Activated CD4-positive, alpha-beta T cell treated with anti-CD3 and anti-CD28 coated beads, Interleukin-2, Interleukin-4, amounts not matched to agents 100 ng/mL and 50 ng/mL, durations not matched to agents 16 hours and 8 hours (primary cell): ENCODE measurements at regions not wholly inside any gene's neighbourhood (a gene's known extent, or its start where the extent isn't known, plus 50 kb on each side); places are given as distances from the start of the nearest gene placed in this dataset.
"Not testable (repeated sequence)": the region's sequence is repeated elsewhere in the genome, so short reads cannot be mapped to it uniquely, and the experiment has no call there.

Source experiments
- DNase-seq: peaks from one replicate; pipeline ENCODE4 v3.0.0-alpha.2; 2020; ENCODE audit warnings: low spot score

- no peak for DNase-seq
These were observed 56.3 kb upstream of the GPC1 start for GRCh38 chr2:240379089-240379636.

DNA sequence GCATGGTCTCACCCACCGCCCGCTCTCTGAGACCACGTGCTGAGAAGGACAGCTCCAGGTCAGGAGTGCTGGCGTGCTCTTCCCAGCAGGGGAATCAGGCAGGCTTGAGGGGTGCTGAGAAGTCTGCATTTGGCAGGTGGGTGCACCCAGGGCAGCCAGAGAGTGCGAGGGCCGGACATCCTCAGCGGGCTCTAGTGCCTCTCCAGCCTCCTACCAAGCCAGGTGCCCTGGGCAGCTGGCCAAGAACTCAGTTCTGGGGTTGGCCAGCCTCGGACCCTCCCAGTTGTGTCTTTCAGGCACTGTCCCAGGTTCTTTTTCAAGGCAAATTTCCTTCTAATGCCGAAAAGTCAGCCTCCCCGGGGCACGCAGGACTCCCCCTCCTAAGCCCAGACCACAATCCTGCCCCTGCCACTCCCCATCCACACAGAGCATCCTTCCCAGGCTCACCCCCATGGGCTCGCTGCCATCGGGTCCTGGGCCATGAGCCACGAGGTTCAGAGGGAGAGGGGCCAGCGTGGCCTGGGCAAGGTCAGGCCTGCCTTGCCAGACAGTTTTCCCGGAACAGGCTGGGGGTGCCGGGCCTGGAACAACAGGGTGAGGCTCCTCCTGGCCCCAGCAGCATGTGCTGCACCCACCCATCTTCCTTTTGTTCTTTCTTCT, 52.2 kb upstream of the GPC1 start:
- DNase-seq = no peak

DNA sequence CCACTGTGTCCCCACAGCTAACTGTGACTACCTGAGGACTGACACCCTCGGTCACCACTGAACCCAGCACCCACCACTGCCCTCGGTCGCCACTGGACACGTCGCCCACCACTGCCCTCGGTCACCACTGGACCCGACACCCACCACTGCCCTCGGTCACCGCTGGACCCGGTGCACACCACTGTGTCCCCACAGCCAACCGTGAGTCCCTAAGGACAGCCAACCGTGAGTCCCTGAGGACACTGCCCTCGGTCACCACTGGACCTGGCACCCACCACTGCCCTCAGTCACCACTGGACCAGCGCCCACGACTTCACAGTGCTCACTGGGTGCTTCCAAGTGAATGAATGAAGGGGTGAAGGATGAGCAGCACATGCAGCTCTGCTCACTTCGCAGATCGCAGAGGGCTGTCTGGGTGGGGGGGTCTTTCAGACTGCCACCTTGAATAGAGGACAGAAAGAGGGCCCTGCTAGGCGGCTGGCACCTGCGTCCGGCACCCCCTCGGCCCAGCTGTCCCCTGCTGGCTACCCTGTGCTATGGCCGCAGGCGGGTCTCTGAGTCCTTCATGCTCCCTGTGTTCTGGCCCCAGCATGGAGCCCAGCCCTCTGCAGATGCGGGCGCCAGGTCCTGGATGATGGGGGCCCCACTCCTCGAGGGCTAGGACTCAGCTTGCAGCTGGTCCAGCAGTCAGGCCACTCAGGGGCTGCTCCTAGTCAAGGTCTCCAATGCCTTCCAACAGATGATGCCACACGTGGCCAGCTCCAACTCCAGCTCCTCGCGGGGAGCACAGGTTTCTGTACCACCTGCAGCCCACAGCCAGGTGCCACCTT, 51.4 kb upstream of the GPC1 start:
- DNase-seq = no peak

DNA sequence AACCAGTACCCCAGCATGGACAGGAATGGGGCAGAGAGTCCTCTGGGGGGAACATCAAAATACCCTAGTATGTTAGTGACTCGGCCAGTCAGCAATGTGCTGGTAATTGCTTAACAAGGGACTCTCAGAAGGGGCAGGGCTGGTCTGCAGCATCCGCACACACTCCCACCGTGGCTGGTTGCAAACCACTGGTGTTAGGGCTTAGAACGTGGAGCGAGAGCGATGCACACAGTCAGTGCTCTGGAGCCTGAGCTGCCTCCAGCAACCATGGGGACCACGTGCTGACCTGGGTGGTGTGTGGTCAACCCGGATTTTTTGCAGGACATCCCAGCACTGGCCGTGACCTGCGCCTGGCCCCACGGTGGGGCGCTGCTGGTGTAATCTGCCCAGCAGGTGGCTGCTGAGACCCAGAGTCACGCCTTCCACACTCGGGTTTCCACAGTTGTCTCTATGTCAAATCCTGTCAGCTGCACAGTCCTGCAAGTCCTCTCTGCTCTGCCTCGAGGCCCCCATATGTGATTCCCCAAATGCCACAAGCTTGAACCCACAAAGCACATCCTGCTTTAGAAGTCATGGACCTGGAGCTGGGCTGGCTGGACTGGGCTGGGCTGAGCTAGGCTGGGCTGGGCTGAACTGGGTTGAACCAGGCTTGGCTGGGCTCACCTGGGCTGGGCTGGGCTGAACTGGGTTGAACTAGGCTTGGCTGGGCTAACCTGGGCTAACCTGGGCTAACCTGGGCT, 50.6 kb upstream of the GPC1 start:
- no peak for DNase-seq

GRCh38 chr2:240385451-240386161, 49.9 kb upstream of the GPC1 start:
- DNase-seq = not testable (repeated sequence)
